Choroid plexus epithelial cell (primary cell): ENCODE measurements at regions not wholly inside any gene's neighbourhood (a gene's known extent, or its start where the extent isn't known, plus 50 kb on each side); places are given as distances from the start of the nearest gene placed in this dataset.
"Not testable (repeated sequence)": the region's sequence is repeated elsewhere in the genome, so short reads cannot be mapped to it uniquely, and the experiment has no call there.

Experiments used
- DNase-seq: peaks from one replicate; pipeline ENCODE4 v3.0.0-alpha.2; 2010; ENCODE audit warnings: low read depth
- H3K4me3 ChIP-seq: 2 replicates; pipeline ENCODE4 v1.5.1; 2011; ENCODE audit warnings: low read depth, mild to moderate bottlenecking, control low read depth, low read length, moderate library complexity
- TF ChIP-seq, protein P1 (sequence below): conservative IDR thresholded peaks from 2 replicates; pipeline ENCODE4 v1.5.1; 2011; ENCODE audit warnings: low read depth, mild to moderate bottlenecking, control low read depth, inconsistent platforms, low read length, moderate library complexity

DNA sequence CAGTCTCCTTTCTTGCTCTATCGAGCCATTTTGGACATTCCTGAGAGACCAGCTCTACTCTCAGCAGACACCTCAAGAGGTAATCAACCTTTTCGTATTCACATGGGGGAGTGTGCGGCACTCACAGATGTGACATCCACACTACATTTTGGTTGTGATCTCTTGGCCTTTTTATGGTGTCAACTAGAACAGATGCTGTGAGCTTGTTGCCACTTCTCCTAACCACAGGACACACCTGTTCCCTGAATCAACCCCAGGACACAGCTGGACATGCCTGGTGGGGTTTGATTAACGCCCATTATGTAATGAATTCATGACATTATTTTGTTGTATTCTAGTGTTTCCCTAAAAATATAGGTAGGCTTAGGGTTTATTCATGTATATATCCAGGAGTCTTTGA, 1143.6 kb downstream of the TMEM121 start:
- H3K4me3 ChIP-seq = no peak overlapping the region
- DNase-seq = no peak
- TF ChIP-seq, protein P1, sequence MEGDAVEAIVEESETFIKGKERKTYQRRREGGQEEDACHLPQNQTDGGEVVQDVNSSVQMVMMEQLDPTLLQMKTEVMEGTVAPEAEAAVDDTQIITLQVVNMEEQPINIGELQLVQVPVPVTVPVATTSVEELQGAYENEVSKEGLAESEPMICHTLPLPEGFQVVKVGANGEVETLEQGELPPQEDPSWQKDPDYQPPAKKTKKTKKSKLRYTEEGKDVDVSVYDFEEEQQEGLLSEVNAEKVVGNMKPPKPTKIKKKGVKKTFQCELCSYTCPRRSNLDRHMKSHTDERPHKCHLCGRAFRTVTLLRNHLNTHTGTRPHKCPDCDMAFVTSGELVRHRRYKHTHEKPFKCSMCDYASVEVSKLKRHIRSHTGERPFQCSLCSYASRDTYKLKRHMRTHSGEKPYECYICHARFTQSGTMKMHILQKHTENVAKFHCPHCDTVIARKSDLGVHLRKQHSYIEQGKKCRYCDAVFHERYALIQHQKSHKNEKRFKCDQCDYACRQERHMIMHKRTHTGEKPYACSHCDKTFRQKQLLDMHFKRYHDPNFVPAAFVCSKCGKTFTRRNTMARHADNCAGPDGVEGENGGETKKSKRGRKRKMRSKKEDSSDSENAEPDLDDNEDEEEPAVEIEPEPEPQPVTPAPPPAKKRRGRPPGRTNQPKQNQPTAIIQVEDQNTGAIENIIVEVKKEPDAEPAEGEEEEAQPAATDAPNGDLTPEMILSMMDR = no peak

DNA sequence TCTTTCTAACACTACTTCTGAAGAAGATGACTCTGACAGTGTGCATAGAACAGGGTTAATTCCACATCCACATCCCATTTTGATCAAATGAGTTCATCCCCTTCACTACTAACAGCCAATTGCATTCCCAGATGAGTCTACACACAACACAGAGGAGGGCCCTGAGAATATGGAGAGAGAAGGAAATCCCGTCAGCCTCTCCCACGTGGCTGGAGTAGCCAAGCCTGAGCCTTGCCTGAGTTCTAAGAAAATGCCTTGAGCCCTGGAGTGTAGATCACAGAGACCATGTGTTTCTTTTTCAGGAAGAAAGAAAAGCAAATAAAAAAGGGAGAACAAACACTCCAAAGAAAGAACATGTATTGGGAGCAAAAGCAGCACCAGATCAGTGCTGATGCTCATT, 1147.7 kb downstream of the TMEM121 start:
- DNase-seq, H3K4me3 ChIP-seq: not testable (repeated sequence)

DNA sequence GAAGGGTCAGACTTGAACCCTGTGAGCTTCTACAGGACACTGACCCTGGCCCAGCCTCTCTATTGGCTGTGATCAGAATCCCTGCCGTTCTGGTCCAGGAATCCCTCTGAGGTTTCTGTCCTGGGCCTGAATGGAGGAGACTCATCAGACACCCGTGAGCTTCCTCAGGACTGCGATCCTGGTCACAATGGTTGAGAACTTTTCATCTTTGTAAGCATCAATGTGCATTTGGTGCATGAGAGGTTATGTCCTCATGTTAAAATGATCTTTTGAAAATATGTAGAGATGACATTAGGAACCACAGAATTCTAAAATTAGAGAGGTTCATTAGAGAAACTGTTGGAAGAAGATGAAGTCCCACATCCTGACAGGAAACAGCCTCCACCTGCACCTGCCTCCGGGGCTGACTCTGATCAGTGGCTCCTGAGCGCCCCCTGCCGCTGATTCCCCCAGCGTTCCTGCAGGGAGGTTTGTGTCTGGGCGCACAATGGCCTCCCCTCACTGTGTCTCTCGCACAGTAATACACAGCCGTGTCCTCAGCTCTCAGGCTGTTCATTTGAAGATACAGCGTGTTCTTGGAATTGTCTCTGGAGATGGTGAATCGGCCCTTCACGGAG, 1148.2 kb downstream of the TMEM121 start:
- not testable (repeated sequence) for DNase-seq, H3K4me3 ChIP-seq

DNA sequence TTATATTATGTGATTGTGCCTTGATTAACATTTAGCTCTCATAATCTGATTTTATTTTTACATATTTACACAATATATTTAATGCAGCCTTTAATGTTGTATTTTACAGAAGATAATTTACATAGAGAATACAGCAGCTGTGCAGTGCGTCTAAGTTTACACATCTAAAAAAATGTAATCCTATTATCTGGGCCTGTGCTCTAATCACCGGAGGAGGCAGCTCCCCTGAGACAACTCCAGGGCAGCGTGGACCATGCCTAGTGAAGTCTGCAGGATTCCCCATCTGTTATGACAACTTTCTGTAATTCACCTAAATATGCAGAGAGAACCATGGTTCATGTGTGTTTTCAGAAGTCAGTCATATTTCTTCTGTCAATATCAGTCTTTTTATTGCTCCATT, 1149.3 kb downstream of the TMEM121 start:
- not testable (repeated sequence) for DNase-seq, H3K4me3 ChIP-seq

DNA sequence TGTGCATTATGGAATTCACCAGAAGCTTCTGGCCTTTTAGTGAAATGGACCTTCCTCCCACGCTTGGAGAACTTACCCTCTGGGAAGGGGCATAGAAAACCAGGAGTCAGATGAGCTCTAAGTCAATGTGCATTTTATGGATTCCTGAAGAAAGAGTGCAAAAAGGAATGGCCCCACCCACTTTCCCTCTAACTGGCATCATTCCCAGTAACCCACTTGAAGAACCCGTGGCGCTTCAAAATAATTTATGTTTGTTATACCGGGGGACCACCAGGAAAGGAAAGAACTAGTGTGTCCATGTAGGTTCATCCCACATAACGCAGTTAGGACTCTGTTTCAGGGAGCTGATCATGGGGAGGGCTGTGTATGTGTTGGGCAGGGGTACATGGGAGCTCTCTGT, 1153.4 kb downstream of the TMEM121 start:
- TF ChIP-seq, protein P1 = no peak
- DNase-seq = no peak
- no peak overlapping the region for H3K4me3 ChIP-seq

DNA sequence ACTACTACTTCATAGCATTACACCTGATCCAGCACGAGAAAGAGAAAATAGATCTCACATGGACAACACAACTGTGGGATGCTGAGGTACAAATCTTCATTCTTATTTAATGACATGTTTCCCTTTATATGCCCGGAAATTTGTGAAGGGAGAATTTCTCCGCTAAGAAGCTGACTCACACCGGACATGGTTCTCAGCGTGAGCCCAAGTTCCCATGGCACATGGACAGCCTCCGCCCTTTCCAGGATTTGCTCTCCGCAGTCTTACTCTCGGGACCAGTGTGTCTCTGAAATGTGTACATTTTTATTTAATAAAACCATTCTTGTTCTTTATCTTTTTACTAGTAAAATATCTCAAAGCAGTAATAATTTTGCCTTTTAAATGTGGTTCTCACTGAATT, 1154.8 kb downstream of the TMEM121 start:
- DNase-seq = no peak
- no peak overlapping the region for H3K4me3 ChIP-seq
- TF ChIP-seq, protein P1 = no peak

DNA sequence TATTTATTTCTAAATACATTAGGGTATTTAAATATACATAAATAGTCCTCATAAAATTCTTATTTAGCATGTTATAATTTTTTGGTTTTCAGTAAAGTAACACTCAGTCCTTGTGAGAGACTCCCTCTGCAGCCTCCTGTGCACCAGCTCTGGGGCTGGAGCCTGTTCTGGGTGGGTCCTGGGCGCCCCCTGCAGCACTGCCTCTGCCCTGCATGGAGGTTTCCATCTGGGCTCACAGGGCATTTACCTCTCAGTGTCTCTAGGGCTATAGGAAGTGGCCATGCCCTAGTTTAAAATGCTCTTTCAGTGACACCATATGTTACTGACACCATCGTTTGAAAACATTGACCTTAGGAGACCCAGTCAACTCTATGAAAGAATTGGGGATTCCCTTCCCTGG, 1155.2 kb downstream of the TMEM121 start:
- no peak overlapping the region for H3K4me3 ChIP-seq
- TF ChIP-seq, protein P1 = no peak
- no peak for DNase-seq

- DNase-seq = no peak
- H3K4me3 ChIP-seq = no peak overlapping the region
- TF ChIP-seq, protein P1 = no peak
Measured at GRCh38 chr14:106683631-106684030, 1157.2 kb downstream of the TMEM121 start.

DNA sequence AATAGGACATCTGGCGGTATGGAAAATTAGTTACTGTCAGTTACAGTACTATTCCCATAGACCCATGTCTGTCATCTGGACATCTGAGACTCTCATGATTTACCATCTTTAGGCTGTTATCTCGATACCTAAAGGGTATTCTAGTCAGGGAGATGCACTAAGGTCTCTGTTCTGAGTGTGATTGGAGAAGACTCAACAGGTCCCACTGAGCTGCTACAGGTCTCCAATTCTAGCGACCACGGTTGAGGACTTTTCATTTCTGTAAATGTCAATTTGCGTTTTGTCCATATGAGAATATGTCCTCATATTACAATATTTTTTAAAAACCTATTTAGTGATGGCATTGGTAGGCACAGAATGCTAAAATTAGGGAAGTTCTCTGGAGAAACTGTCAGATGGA, 1160.2 kb downstream of the TMEM121 start:
- no peak for DNase-seq
- H3K4me3 ChIP-seq = no peak overlapping the region
- TF ChIP-seq, protein P1 = no peak
